Neuronal stem cell (in vitro differentiated cells): ENCODE measurements at regions not wholly inside any gene's neighbourhood (a gene's known extent, or its start where the extent isn't known, plus 50 kb on each side); places are given as distances from the start of the nearest gene placed in this dataset.
"Not testable (repeated sequence)": the region's sequence is repeated elsewhere in the genome, so short reads cannot be mapped to it uniquely, and the experiment has no call there.

ENCODE experiments used
- DNase-seq: peaks from one replicate; pipeline ENCODE4 v3.0.0-alpha.2; 2013; ENCODE audit warnings: low spot score
- H2AFZ ChIP-seq: one replicate; pipeline ENCODE4 v1.6.1; 2013; ENCODE audit warnings: mild to moderate bottlenecking, low read length, inconsistent platforms
- H2AK5ac ChIP-seq: 2 replicates; pipeline ENCODE4 v1.6.1; 2013; ENCODE audit warnings: low read depth, mild to moderate bottlenecking, inconsistent platforms, low read length, moderate library complexity, mixed read lengths
- H2BK120ac ChIP-seq: 2 replicates; pipeline ENCODE4 v1.6.1; 2013; ENCODE audit warnings: low read depth, mild to moderate bottlenecking, inconsistent platforms, low read length, moderate library complexity, mixed read lengths
- H2BK12ac ChIP-seq: one replicate; pipeline ENCODE4 v1.6.1; 2013; ENCODE audit warnings: low read length, inconsistent platforms
- H2BK15ac ChIP-seq: 2 replicates; pipeline ENCODE4 v1.6.1; 2013; ENCODE audit warnings: mild to moderate bottlenecking, low read length, inconsistent platforms, mixed read lengths
- H2BK5ac ChIP-seq: one replicate; pipeline ENCODE4 v1.6.1; 2013; ENCODE audit warnings: inconsistent platforms, mild to moderate bottlenecking, low read length, moderate library complexity
- H3K14ac ChIP-seq: one replicate; pipeline ENCODE4 v1.6.1; 2013; ENCODE audit warnings: low read length, inconsistent platforms
- H3K18ac ChIP-seq: 2 replicates; pipeline ENCODE4 v1.6.1; 2013; ENCODE audit warnings: low read length, inconsistent platforms
- H3K23ac ChIP-seq: 2 replicates; pipeline ENCODE4 v1.6.1; 2013; ENCODE audit warnings: low read depth, mild to moderate bottlenecking, mixed read lengths, low read length, inconsistent platforms; ENCODE audit not compliant: poor library complexity
- H3K27ac ChIP-seq: replicated peaks from 3 replicates; pipeline ENCODE4 v1.5.1; 2013; ENCODE audit warnings: low read length, inconsistent platforms
- H3K27me3 ChIP-seq, 3 experiments: 2 replicates each; pipeline ENCODE4 v1.6.1; 2013; ENCODE audit warnings: low read length in 3 of 3, mild to moderate bottlenecking in 2 of 3, inconsistent platforms in 1 of 3, low read depth in 1 of 3, mixed read lengths in 1 of 3, moderate library complexity in 1 of 3; ENCODE audit not compliant: control insufficient read depth in 3 of 3, insufficient read depth in 3 of 3
- H3K36me3 ChIP-seq, 2 donors: replicated peaks in 1 of 2; 2 replicates each; pipeline ENCODE4 v1.6.1; 2013; ENCODE audit warnings: low read length in 2 of 2; ENCODE audit not compliant: control insufficient read depth in 2 of 2, insufficient read depth in 2 of 2
- H3K4ac ChIP-seq: 2 replicates; pipeline ENCODE4 v1.6.1; 2013; ENCODE audit warnings: inconsistent platforms, mild to moderate bottlenecking, low read length, moderate library complexity
- H3K4me1 ChIP-seq, 2 donors: 1 replicate in 1 of 2; 2 replicates in 1 of 2; pipeline ENCODE4 v1.6.1; 2013; ENCODE audit warnings: low read length in 2 of 2, low read depth in 1 of 2; ENCODE audit not compliant: control insufficient read depth in 2 of 2, insufficient read depth in 1 of 2
- H3K4me2 ChIP-seq: one replicate; pipeline ENCODE4 v1.6.1; 2013; ENCODE audit warnings: mild to moderate bottlenecking, low read length, inconsistent platforms; ENCODE audit not compliant: insufficient read depth, poor library complexity, severe bottlenecking
- H3K4me3 ChIP-seq, 2 donors: 2 replicates each; pipeline ENCODE4 v1.5.1; 2013; ENCODE audit warnings: low read length in 2 of 2, mild to moderate bottlenecking in 2 of 2, inconsistent platforms in 1 of 2, moderate library complexity in 1 of 2
- H3K79me1 ChIP-seq: one replicate; pipeline ENCODE4 v1.6.1; 2013; ENCODE audit warnings: low read depth, mild to moderate bottlenecking, inconsistent platforms, low read length, moderate library complexity
- H3K9ac ChIP-seq: one replicate; pipeline ENCODE4 v1.6.1; 2013; ENCODE audit warnings: mild to moderate bottlenecking, low read depth, low read length, inconsistent platforms; ENCODE audit not compliant: poor library complexity
- H3K9me3 ChIP-seq, 2 donors: replicated peaks in 1 of 2; 2 replicates each; pipeline versions ENCODE3 to v1.6.1; 2013; ENCODE audit warnings: low read length in 2 of 2, mild to moderate bottlenecking in 2 of 2, inconsistent platforms in 1 of 2, low read depth in 1 of 2, mixed read lengths in 1 of 2, moderate library complexity in 1 of 2; ENCODE audit not compliant: control insufficient read depth in 2 of 2, insufficient read depth in 1 of 2
- H4K8ac ChIP-seq: one replicate; pipeline ENCODE4 v1.6.1; 2013; ENCODE audit warnings: low read depth, mild to moderate bottlenecking, inconsistent platforms, low read length, moderate library complexity
- H4K91ac ChIP-seq: one replicate; pipeline ENCODE4 v1.6.1; 2013; ENCODE audit warnings: low read length, low read depth, mild to moderate bottlenecking, inconsistent platforms; ENCODE audit not compliant: poor library complexity
- WGBS, 2 donors: extraction: QIAGEN DNeasy Blood & Tissue Kit; methylation state at CpG; one replicate each; pipeline ENCODE4 v1.1.7; 2013; ENCODE audit warnings: missing lambda C conversion rate in 2 of 2, mixed read lengths in 1 of 2; ENCODE audit not compliant: insufficient read length in 2 of 2, insufficient replicate concordance in 1 of 2; ENCODE audit errors: extremely low coverage in 2 of 2; 5-methylcytosine and 5-hydroxymethylcytosine counted together

GRCh38 chr12:58677833-58678232 lies 242.5 kb downstream of the LRIG3 start:
- H3K4me3 ChIP-seq, H3K27ac ChIP-seq, H2BK15ac ChIP-seq, H4K91ac ChIP-seq, H4K8ac ChIP-seq, H3K14ac ChIP-seq, H2AFZ ChIP-seq, H3K36me3 ChIP-seq, H3K4ac ChIP-seq, H2AK5ac ChIP-seq, DNase-seq, H2BK12ac ChIP-seq, H3K4me2 ChIP-seq, H3K23ac ChIP-seq, H3K9me3 ChIP-seq, H3K27me3 ChIP-seq, H3K79me1 ChIP-seq, H3K9ac ChIP-seq, H3K18ac ChIP-seq, H2BK120ac ChIP-seq, H3K4me1 ChIP-seq, H2BK5ac ChIP-seq: not testable (repeated sequence)
- WGBS, 2 donors, result no CpG with 5 or more reads among the region's 3 CpGs

- peaks cover 3 to 6% of the 10 kb centered on the region in 2 donors for H3K9me3 ChIP-seq
- no peak overlapping the region for H4K91ac ChIP-seq
- H3K4me3 ChIP-seq, result no peak overlapping the region
- no peaks in the 10 kb centered on the region for H3K79me1 ChIP-seq
- H3K14ac ChIP-seq, result no peak overlapping the region
- no peak overlapping the region for H3K23ac ChIP-seq
- no peak overlapping the region for H2BK120ac ChIP-seq
- H2BK12ac ChIP-seq, result no peak overlapping the region
- no peak overlapping the region for H3K27ac ChIP-seq
- no peak for DNase-seq
- WGBS, 2 donors, result no CpG with 5 or more reads among the region's 2 CpGs
- H3K18ac ChIP-seq, result no peak overlapping the region
- no peak overlapping the region for H2AK5ac ChIP-seq
- H2AFZ ChIP-seq, result no peak overlapping the region
- no peak overlapping the region for H3K9ac ChIP-seq
- H3K4me1 ChIP-seq, result no peaks in the 10 kb centered on the region
- H4K8ac ChIP-seq, result no peak overlapping the region
- no peak overlapping the region for H3K4ac ChIP-seq
- no peaks in the 10 kb centered on the region for H3K27me3 ChIP-seq
- no peak overlapping the region for H3K4me2 ChIP-seq
- no peak overlapping the region for H2BK15ac ChIP-seq
- no peaks in the 10 kb centered on the region for H3K36me3 ChIP-seq
- no peak overlapping the region for H2BK5ac ChIP-seq
Observed at GRCh38 chr12:58678753-58679152, 241.6 kb downstream of the LRIG3 start.

- Histone ChIP-seq H2BK120ac (no peak overlapping the region), H3K4me2 (no peak overlapping the region), H3K9me3 (peaks cover 3 to 6% of the 10 kb centered on the region in 2 donors), H3K36me3 (no peaks in the 10 kb centered on the region), H2AK5ac (no peak overlapping the region), H3K27ac (no peak overlapping the region), H3K14ac (no peak overlapping the region), H4K8ac (no peak overlapping the region), H3K4ac (no peak overlapping the region), H3K79me1 (no peaks in the 10 kb centered on the region), H3K23ac (no peak overlapping the region), H3K4me1 (no peaks in the 10 kb centered on the region), H2BK12ac (no peak overlapping the region), H2BK15ac (no peak overlapping the region), H3K27me3 (no peaks in the 10 kb centered on the region), H3K18ac (no peak overlapping the region), H2BK5ac (no peak overlapping the region), H3K9ac (no peak overlapping the region), H4K91ac (no peak overlapping the region), H2AFZ (no peak overlapping the region), H3K4me3 (no peak overlapping the region)
- DNase-seq, result no peak
- WGBS, 2 donors, result no CpG with 5 or more reads among the region's 2 CpGs
Observed at GRCh38 chr12:58681730-58682129, 238.6 kb downstream of the LRIG3 start.

GRCh38 chr12:58695263-58695662 lies 225.0 kb downstream of the LRIG3 start:
- Histone ChIP-seq H3K18ac (no peak overlapping the region), H2BK5ac (no peak overlapping the region), H2AFZ (no peak overlapping the region), H3K36me3 (no peaks in the 10 kb centered on the region), H4K8ac (no peak overlapping the region), H3K4ac (no peak overlapping the region), H3K4me3 (no peak overlapping the region), H3K23ac (no peak overlapping the region), H2AK5ac (no peak overlapping the region), H3K27me3 (no peaks in the 10 kb centered on the region), H3K4me2 (no peak overlapping the region), H2BK120ac (no peak overlapping the region), H2BK12ac (no peak overlapping the region), H3K79me1 (no peaks in the 10 kb centered on the region), H3K9ac (no peak overlapping the region), H3K4me1 (no peaks in the 10 kb centered on the region), H3K9me3 (no peaks in the 10 kb centered on the region), H3K14ac (no peak overlapping the region), H3K27ac (no peak overlapping the region), H2BK15ac (no peak overlapping the region), H4K91ac (no peak overlapping the region)
- DNase-seq, result no peak
- WGBS, 2 donors, result no CpG with 5 or more reads among the region's 11 CpGs
